ENCODE measurements at regions not wholly inside any gene's neighbourhood (a gene's known extent, or its start where the extent isn't known, plus 50 kb on each side); places are given as distances from the start of the nearest gene placed in this dataset.

DNA sequence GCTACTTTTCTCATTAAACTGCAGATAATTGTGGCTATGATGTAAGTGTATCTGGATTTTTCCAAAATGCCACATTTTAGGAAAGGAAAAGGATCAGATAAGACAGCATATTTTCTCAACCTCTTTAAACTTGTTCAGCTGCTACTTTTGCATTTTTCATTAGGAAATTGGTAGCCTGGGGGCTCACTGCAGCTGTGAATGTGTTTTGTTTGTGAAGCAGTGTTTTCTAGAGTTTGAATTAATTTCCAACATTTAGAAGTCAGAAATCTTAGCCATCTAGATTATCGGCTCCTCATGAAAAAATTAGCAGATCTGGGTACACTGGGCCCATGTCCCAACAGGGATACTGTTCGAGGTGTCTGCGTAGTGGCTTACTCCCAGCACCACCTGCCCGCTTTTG lies 56.3 kb upstream of the ZDBF2 start:
- Histone ChIP-seq H3K4me3 (ENCODE audit: low read length in 2 of 2) (no peak overlapping the region), H3K27ac (replicated peaks; ENCODE audit: low read length) (peak overlapping the region; percentile 80), H3K4me2 (ENCODE audit: insufficient read depth, low read length, poor library complexity, severe bottlenecking) (no peak overlapping the region), H3K14ac (ENCODE audit: low read length) (no peak overlapping the region), H4K91ac (ENCODE audit: low read depth, low read length, poor library complexity) (no peak overlapping the region), H2BK12ac (ENCODE audit: low read length) (no peak overlapping the region), H4K8ac (ENCODE audit: low read depth, low read length) (no peak overlapping the region), H2AK5ac (ENCODE audit: low read depth, low read length) (no peak overlapping the region), H3K4me1 (ENCODE audit: control insufficient read depth in 2 of 2, insufficient read depth in 1 of 2, low read depth in 1 of 2, low read length in 2 of 2) (peaks cover 3 to 23% of the 10 kb centered on the region in 2 donors), H2AFZ (ENCODE audit: low read length) (peak overlapping the region; percentile 86), H3K9me3 (replicated peaks in 1 of 2; ENCODE audit: control insufficient read depth in 2 of 2, insufficient read depth in 1 of 2, low read depth in 1 of 2, low read length in 2 of 2) (peaks cover 5 to 7% of the 10 kb centered on the region in 2 donors), H3K9ac (ENCODE audit: low read depth, low read length, poor library complexity) (no peak overlapping the region), H3K4ac (ENCODE audit: low read length) (no peak overlapping the region), H3K79me1 (ENCODE audit: low read depth, low read length) (no peaks in the 10 kb centered on the region), H2BK120ac (ENCODE audit: low read depth, low read length) (no peak overlapping the region), H3K18ac (ENCODE audit: low read length) (no peak overlapping the region), H2BK15ac (ENCODE audit: low read length) (no peak overlapping the region), H2BK5ac (ENCODE audit: low read length) (no peak overlapping the region), H3K23ac (ENCODE audit: low read depth, low read length, poor library complexity) (no peak overlapping the region), H3K36me3 (replicated peaks in 1 of 2; ENCODE audit: control insufficient read depth in 2 of 2, insufficient read depth in 2 of 2, low read length in 2 of 2) (no peaks in the 10 kb centered on the region), H3K27me3 (ENCODE audit: control insufficient read depth in 3 of 3, insufficient read depth in 3 of 3, low read depth in 1 of 3, low read length in 3 of 3) (no peaks in the 10 kb centered on the region)
- no CpG with 5 or more reads among the region's 4 CpGs for WGBS, 2 donors (ENCODE audit: extremely low coverage in 2 of 2, insufficient read length in 2 of 2, insufficient replicate concordance in 1 of 2)
- DNase-seq (ENCODE audit: low spot score), result no peak

- Histone ChIP-seq H3K36me3 (replicated peaks in 1 of 2; ENCODE audit: control insufficient read depth in 2 of 2, insufficient read depth in 2 of 2, low read length in 2 of 2) (no peaks in the 10 kb centered on the region), H2BK15ac (ENCODE audit: low read length) (no peak overlapping the region), H3K27me3 (ENCODE audit: control insufficient read depth in 3 of 3, insufficient read depth in 3 of 3, low read depth in 1 of 3, low read length in 3 of 3) (no peaks in the 10 kb centered on the region), H2BK120ac (ENCODE audit: low read depth, low read length) (no peak overlapping the region), H2BK5ac (ENCODE audit: low read length) (no peak overlapping the region), H3K79me1 (ENCODE audit: low read depth, low read length) (no peaks in the 10 kb centered on the region), H3K14ac (ENCODE audit: low read length) (no peak overlapping the region), H4K91ac (ENCODE audit: low read depth, low read length, poor library complexity) (no peak overlapping the region), H3K4ac (ENCODE audit: low read length) (no peak overlapping the region), H3K23ac (ENCODE audit: low read depth, low read length, poor library complexity) (no peak overlapping the region), H2AK5ac (ENCODE audit: low read depth, low read length) (no peak overlapping the region), H3K27ac (replicated peaks; ENCODE audit: low read length) (no peak overlapping the region), H3K4me1 (ENCODE audit: control insufficient read depth in 2 of 2, insufficient read depth in 1 of 2, low read depth in 1 of 2, low read length in 2 of 2) (peaks cover 3 to 19% of the 10 kb centered on the region in 2 donors), H3K18ac (ENCODE audit: low read length) (no peak overlapping the region), H2AFZ (ENCODE audit: low read length) (no peak overlapping the region), H3K4me2 (ENCODE audit: insufficient read depth, low read length, poor library complexity, severe bottlenecking) (no peak overlapping the region), H3K4me3 (ENCODE audit: low read length in 2 of 2) (no peak overlapping the region), H2BK12ac (ENCODE audit: low read length) (no peak overlapping the region), H4K8ac (ENCODE audit: low read depth, low read length) (no peak overlapping the region), H3K9ac (ENCODE audit: low read depth, low read length, poor library complexity) (no peak overlapping the region), H3K9me3 (replicated peaks in 1 of 2; ENCODE audit: control insufficient read depth in 2 of 2, insufficient read depth in 1 of 2, low read depth in 1 of 2, low read length in 2 of 2) (peaks cover 5 to 7% of the 10 kb centered on the region in 2 donors)
- WGBS, 2 donors (ENCODE audit: extremely low coverage in 2 of 2, insufficient read length in 2 of 2, insufficient replicate concordance in 1 of 2), result no CpG with 5 or more reads among the region's 4 CpGs
- no peak for DNase-seq (ENCODE audit: low spot score)
These were observed 55.5 kb upstream of the ZDBF2 start for GRCh38 chr2:206218796-206219499.

DNA sequence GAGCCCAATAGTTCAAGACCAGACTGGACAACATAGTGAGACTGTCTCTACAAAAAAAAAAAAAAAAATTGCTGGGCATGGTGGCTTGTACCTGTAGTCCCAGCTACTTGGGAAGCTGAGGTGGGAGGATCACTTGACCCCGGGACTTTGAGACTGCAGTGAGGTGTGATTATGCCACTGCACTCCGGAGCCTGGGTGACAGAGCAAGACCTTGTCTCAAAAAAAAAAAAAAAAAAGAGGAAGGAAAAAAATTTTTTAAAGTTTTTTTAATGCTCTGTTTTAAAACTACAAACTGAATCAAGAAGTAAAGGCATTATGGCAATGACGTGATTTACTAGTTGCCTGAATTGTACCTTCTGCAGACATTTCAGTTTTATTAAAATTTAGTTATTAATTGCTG lies 54.5 kb upstream of the ZDBF2 start:
- Histone ChIP-seq H3K9ac (ENCODE audit: low read depth, low read length, poor library complexity) (no peak overlapping the region), H3K36me3 (replicated peaks in 1 of 2; ENCODE audit: control insufficient read depth in 2 of 2, insufficient read depth in 2 of 2, low read length in 2 of 2) (no peaks in the 10 kb centered on the region), H2BK15ac (ENCODE audit: low read length) (no peak overlapping the region), H3K18ac (ENCODE audit: low read length) (no peak overlapping the region), H3K4ac (ENCODE audit: low read length) (no peak overlapping the region), H2AK5ac (ENCODE audit: low read depth, low read length) (no peak overlapping the region), H4K91ac (ENCODE audit: low read depth, low read length, poor library complexity) (no peak overlapping the region), H2AFZ (ENCODE audit: low read length) (no peak overlapping the region), H3K14ac (ENCODE audit: low read length) (no peak overlapping the region), H3K4me3 (ENCODE audit: low read length in 2 of 2) (no peak overlapping the region), H2BK12ac (ENCODE audit: low read length) (no peak overlapping the region), H3K4me2 (ENCODE audit: insufficient read depth, low read length, poor library complexity, severe bottlenecking) (no peak overlapping the region), H3K79me1 (ENCODE audit: low read depth, low read length) (no peaks in the 10 kb centered on the region), H3K4me1 (ENCODE audit: control insufficient read depth in 2 of 2, insufficient read depth in 1 of 2, low read depth in 1 of 2, low read length in 2 of 2) (peaks cover 3 to 19% of the 10 kb centered on the region in 2 donors), H2BK120ac (ENCODE audit: low read depth, low read length) (no peak overlapping the region), H3K23ac (ENCODE audit: low read depth, low read length, poor library complexity) (no peak overlapping the region), H4K8ac (ENCODE audit: low read depth, low read length) (no peak overlapping the region), H3K27me3 (ENCODE audit: control insufficient read depth in 3 of 3, insufficient read depth in 3 of 3, low read depth in 1 of 3, low read length in 3 of 3) (no peaks in the 10 kb centered on the region), H3K27ac (replicated peaks; ENCODE audit: low read length) (no peak overlapping the region), H3K9me3 (replicated peaks in 1 of 2; ENCODE audit: control insufficient read depth in 2 of 2, insufficient read depth in 1 of 2, low read depth in 1 of 2, low read length in 2 of 2) (peaks cover 5 to 7% of the 10 kb centered on the region in 2 donors), H2BK5ac (ENCODE audit: low read length) (no peak overlapping the region)
- no peak for DNase-seq (ENCODE audit: low spot score)
- no CpG with 5 or more reads among the region's 3 CpGs for WGBS, 2 donors (ENCODE audit: extremely low coverage in 2 of 2, insufficient read length in 2 of 2, insufficient replicate concordance in 1 of 2)

DNA sequence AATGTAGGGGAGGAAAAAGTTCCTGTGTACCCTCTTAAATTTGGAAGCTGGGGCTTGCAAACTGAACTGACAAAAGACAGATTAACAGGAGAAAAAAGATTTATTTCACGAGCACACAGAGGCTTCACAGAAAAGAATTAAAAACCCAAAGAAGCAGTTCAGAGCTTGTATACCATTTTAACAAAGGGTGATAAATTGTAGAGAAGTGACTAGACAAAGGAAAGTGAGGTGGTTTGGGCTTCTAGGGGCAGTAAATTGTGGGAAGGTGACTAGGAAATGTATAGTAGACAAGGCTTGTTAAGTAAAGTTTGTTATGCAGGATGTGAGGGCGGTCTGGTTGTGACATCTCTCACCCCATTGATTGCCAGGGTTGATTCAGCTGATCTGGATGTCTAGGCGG lies 53.5 kb upstream of the ZDBF2 start:
- Histone ChIP-seq H3K4me3 (ENCODE audit: low read length in 2 of 2) (no peak overlapping the region), H3K23ac (ENCODE audit: low read depth, low read length, poor library complexity) (no peak overlapping the region), H2AFZ (ENCODE audit: low read length) (no peak overlapping the region), H3K9me3 (replicated peaks in 1 of 2; ENCODE audit: control insufficient read depth in 2 of 2, insufficient read depth in 1 of 2, low read depth in 1 of 2, low read length in 2 of 2) (peaks cover 5 to 7% of the 10 kb centered on the region in 2 donors), H3K18ac (ENCODE audit: low read length) (no peak overlapping the region), H2BK5ac (ENCODE audit: low read length) (no peak overlapping the region), H3K36me3 (replicated peaks in 1 of 2; ENCODE audit: control insufficient read depth in 2 of 2, insufficient read depth in 2 of 2, low read length in 2 of 2) (no peaks in the 10 kb centered on the region), H3K14ac (ENCODE audit: low read length) (no peak overlapping the region), H4K91ac (ENCODE audit: low read depth, low read length, poor library complexity) (no peak overlapping the region), H2AK5ac (ENCODE audit: low read depth, low read length) (no peak overlapping the region), H3K27me3 (ENCODE audit: control insufficient read depth in 3 of 3, insufficient read depth in 3 of 3, low read depth in 1 of 3, low read length in 3 of 3) (no peaks in the 10 kb centered on the region), H3K4me1 (ENCODE audit: control insufficient read depth in 2 of 2, insufficient read depth in 1 of 2, low read depth in 1 of 2, low read length in 2 of 2) (peaks cover 3 to 19% of the 10 kb centered on the region in 2 donors), H2BK120ac (ENCODE audit: low read depth, low read length) (no peak overlapping the region), H3K79me1 (ENCODE audit: low read depth, low read length) (no peaks in the 10 kb centered on the region), H4K8ac (ENCODE audit: low read depth, low read length) (no peak overlapping the region), H3K27ac (replicated peaks; ENCODE audit: low read length) (no peak overlapping the region), H3K4ac (ENCODE audit: low read length) (no peak overlapping the region), H3K9ac (ENCODE audit: low read depth, low read length, poor library complexity) (no peak overlapping the region), H3K4me2 (ENCODE audit: insufficient read depth, low read length, poor library complexity, severe bottlenecking) (no peak overlapping the region), H2BK12ac (ENCODE audit: low read length) (no peak overlapping the region), H2BK15ac (ENCODE audit: low read length) (no peak overlapping the region)
- DNase-seq (ENCODE audit: low spot score), result no peak
- no CpG with 5 or more reads among the region's 3 CpGs for WGBS, 2 donors (ENCODE audit: extremely low coverage in 2 of 2, insufficient read length in 2 of 2, insufficient replicate concordance in 1 of 2)

All from neuronal stem cell (in vitro differentiated cells).